T-helper 2 cell treated with Interferon-gamma antibody and Interleukin-4, amounts not matched to agents 5 μg/mL and 100 μg/mL, for 36 hours (primary cell): ENCODE measurements at regions not wholly inside any gene's neighbourhood (a gene's known extent, or its start where the extent isn't known, plus 50 kb on each side); places are given as distances from the start of the nearest gene placed in this dataset.

Experiments
- DNase-seq: peaks from one replicate; pipeline ENCODE4 v3.0.0; 2021; ENCODE audit warnings: low spot score
- H3K27ac Mint-ChIP-seq: one replicate; pipeline ENCODE4 v1.8.0; 2021; ENCODE audit warnings: mild to moderate bottlenecking, mixed read lengths
- H3K27me3 Mint-ChIP-seq: one replicate; pipeline ENCODE4 v1.8.0; 2021; ENCODE audit warnings: low read depth, mixed read lengths
- H3K36me3 Mint-ChIP-seq: one replicate; pipeline ENCODE4 v1.8.0; 2021; ENCODE audit warnings: low read depth, mixed read lengths
- H3K4me1 Mint-ChIP-seq: one replicate; pipeline ENCODE4 v1.8.0; 2021; ENCODE audit warnings: low read depth, mixed read lengths
- H3K4me3 Mint-ChIP-seq: one replicate; pipeline ENCODE4 v1.8.0; 2022; ENCODE audit warnings: mild to moderate bottlenecking, moderate library complexity, mixed read lengths
- H3K9me3 Mint-ChIP-seq: one replicate; pipeline ENCODE4 v1.8.0; 2021; ENCODE audit warnings: mixed read lengths

DNA sequence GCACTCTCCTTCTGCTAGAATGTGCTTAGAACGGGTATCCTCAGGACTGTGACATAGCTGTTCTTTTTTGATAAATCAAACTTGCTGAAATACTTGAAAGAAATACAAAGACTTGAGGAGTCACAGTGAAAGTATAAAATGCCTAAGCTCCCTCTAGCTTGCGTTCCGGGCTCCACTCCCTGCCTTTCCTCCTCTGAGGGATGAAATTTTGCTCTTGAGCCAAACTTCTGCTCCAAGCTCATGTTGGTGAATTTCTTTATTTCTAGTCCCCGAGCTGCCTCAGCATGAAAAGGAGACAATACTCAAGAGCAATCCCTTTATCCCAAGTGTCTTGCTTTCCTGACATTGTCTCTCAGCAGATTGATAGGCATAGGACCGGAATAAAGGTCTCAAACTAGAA, 499.6 kb upstream of the ADARB2 start:
- Mint-ChIP-seq H3K4me1 (no peaks in the 10 kb centered on the region), H3K36me3 (no peaks in the 10 kb centered on the region), H3K27ac (no peak overlapping the region), H3K4me3 (no peak overlapping the region), H3K27me3 (no peaks in the 10 kb centered on the region), H3K9me3 (no peaks in the 10 kb centered on the region)
- DNase-seq, result no peak

DNA sequence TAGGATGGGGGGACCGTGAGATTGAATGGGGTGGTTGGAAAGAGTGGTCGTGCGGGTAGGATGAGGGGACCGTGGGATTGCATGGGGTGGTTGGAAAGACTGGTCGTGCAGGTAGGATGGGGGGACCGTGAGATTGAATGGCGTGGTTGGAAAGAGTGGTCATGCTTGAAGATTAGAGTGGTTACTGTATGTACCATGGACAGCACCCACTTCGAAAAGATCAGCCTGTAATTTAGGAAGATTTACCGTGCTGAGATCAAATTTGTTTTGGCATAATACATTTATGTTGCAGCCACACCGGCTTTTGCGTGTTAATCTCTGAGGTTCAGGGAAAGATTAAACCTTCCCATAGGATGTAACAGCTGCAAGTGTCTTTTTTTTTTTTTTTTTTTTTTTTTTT, 495.2 kb upstream of the ADARB2 start:
- no peak overlapping the region for H3K27ac Mint-ChIP-seq
- no peaks in the 10 kb centered on the region for H3K4me1 Mint-ChIP-seq
- H3K27me3 Mint-ChIP-seq, result no peaks in the 10 kb centered on the region
- H3K36me3 Mint-ChIP-seq, result no peaks in the 10 kb centered on the region
- H3K9me3 Mint-ChIP-seq, result no peaks in the 10 kb centered on the region
- DNase-seq, result no peak
- H3K4me3 Mint-ChIP-seq, result no peak overlapping the region

DNA sequence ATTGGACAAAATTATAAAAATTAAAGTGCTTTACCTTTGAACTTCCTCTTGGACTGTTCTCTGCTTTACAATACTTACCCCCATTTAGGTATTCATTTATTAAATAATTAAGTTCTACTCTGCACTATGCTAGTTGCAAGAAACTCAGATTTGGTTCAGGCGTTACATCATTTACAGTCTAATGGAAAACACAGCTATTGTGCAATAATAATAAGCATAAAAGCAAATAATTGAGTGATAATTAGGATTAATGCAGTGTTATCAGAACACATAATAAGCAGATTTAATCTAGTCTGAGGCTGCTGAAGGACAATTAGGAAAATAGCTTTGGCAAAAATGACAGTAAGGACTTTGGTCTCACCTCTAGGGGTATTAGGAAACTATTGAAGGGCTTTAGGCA, 493.2 kb upstream of the ADARB2 start:
- no peaks in the 10 kb centered on the region for H3K27me3 Mint-ChIP-seq
- H3K9me3 Mint-ChIP-seq, result no peaks in the 10 kb centered on the region
- no peak for DNase-seq
- H3K4me1 Mint-ChIP-seq, result no peaks in the 10 kb centered on the region
- no peaks in the 10 kb centered on the region for H3K36me3 Mint-ChIP-seq
- no peak overlapping the region for H3K4me3 Mint-ChIP-seq
- H3K27ac Mint-ChIP-seq, result no peak overlapping the region

DNA sequence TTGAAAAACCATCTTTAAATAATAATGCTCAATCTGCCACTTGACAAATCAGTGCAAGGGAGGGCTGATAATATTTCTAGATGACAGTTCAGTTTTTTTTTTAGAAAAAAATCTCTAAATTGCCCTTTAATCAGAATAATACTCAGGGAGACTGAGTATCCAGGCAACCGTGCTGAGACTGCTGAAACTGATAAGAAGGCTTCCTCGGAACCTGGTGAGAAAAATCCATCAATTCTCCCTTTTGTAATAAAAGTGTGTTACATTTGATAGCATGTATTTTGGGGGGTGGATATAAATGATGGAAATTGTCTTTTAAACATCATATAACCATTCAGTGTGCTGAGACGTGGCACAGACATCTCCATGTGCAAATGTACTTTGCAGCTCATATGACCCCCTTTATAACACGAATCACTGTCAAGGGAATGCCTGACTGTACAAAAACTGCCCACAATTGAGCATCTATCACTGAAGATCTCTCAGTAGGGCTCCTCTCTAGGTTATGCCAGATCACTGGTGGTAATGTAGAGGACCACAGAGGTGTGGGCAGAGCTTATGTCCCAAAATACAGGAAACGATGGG, 491.1 kb upstream of the ADARB2 start:
- Mint-ChIP-seq H3K27ac (no peak overlapping the region), H3K9me3 (no peaks in the 10 kb centered on the region), H3K4me3 (no peak overlapping the region), H3K36me3 (no peaks in the 10 kb centered on the region), H3K4me1 (no peaks in the 10 kb centered on the region), H3K27me3 (no peaks in the 10 kb centered on the region)
- no peak for DNase-seq

DNA sequence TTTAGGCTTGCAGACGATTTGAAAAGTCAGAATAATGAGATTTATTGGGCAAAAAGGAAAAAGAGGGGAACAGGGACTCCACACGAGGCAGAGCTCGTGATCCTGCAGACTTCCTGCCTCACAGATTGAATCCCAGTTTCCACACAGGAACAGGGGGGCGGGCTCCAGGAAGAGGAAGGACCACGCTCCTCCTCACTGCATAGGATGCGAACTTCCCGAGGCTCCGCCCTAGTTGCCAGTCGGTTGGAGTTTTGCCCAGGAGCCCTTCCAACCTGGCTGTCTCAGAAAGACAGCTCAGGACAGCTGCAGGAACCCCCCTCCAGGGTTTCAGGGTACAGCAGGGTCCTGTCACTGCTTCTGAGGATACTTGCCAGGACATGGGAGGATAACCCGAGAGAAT, 488.3 kb upstream of the ADARB2 start:
- H3K4me3 Mint-ChIP-seq, result no peak overlapping the region

DNA sequence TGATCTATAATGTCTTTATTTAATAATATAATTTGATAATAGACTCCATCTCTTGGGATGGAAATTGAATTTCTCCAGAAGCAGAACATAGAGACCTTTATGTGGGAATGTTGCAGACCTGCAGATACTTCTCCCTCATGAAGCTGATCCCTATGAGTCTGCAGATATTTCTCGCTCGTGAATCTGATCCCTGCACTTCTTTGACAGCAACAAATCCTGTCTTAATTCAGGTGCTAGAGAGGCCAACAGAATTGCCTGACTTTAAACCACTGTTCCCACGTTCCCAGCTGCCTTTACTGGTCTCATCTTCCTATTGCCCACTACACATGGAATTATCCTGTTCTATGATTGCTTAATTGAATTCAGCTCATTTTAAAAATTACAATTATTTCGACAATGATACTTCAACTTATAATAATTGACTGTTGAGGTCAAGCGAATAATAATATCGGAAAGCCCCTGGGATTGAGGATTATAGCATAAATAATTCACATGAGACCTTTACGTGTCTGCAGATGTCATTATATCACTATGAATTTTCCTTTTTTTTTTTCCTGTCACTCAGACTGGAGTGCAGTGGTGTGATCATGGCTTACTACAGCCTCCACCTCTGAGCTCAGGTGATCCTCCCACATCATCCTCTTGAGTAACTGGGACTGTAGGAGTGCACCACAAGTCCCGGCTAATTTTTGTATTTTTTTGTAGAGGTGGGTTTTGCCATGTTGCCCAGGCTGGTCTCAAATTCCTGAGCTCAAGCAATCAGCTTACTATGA, 486.4 kb upstream of the ADARB2 start:
- Mint-ChIP-seq H3K4me3 (no peak overlapping the region), H3K27me3 (no peaks in the 10 kb centered on the region), H3K9me3 (no peaks in the 10 kb centered on the region), H3K36me3 (no peaks in the 10 kb centered on the region), H3K4me1 (no peaks in the 10 kb centered on the region), H3K27ac (no peak overlapping the region)
- DNase-seq, result no peak

More for the DNA sequence above, 488.3 kb upstream of the ADARB2 start:
- no peak overlapping the region for H3K27ac Mint-ChIP-seq
- H3K4me1 Mint-ChIP-seq, result no peaks in the 10 kb centered on the region
- no peaks in the 10 kb centered on the region for H3K36me3 Mint-ChIP-seq
- no peaks in the 10 kb centered on the region for H3K9me3 Mint-ChIP-seq
- DNase-seq, result no peak
- no peaks in the 10 kb centered on the region for H3K27me3 Mint-ChIP-seq

DNA sequence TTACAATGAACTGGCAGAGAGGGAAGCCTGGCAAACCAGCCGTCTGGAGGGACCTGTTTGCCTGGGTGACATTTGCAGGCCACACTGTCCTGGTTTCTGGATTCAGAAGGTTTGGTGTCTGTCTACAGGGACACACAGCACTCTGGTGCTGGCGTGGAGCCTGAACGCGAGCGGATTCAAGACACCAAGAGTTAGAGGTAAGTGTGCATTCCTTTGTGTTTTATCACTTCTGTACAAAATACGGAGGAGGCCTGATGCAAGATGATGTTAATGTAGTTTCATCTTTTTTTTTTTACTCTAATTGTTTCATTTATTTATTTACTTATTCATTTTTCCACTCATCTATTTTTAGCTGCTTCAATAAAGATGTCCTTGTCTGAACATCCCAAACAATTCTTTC, 485.3 kb upstream of the ADARB2 start:
- no peaks in the 10 kb centered on the region for H3K27me3 Mint-ChIP-seq
- no peak for DNase-seq
- H3K4me1 Mint-ChIP-seq, result no peaks in the 10 kb centered on the region
- H3K4me3 Mint-ChIP-seq, result no peak overlapping the region
- no peaks in the 10 kb centered on the region for H3K36me3 Mint-ChIP-seq
- H3K9me3 Mint-ChIP-seq, result no peaks in the 10 kb centered on the region
- H3K27ac Mint-ChIP-seq, result no peak overlapping the region

DNA sequence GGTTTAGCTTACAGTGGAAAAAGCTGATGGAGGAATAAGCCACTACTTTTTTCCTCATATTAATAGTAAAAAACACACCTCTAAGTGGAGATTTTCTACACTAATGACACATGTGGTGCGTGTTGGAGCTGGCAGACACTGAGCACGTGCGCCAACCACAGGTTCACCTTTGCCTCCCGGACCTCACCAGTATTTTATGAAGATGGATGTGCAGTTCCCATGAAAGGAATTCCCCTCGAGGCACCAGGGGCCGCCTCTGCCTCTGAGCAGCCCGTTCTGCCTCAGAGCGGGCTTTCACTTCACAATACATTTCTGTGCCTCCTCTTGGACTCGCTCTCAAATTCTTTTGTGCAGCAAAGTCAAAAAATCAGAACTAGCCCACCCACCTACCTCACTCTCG, 477.5 kb upstream of the ADARB2 start:
- H3K4me3 Mint-ChIP-seq, result no peak overlapping the region
- no peak overlapping the region for H3K27ac Mint-ChIP-seq
- DNase-seq, result no peak
- no peaks in the 10 kb centered on the region for H3K27me3 Mint-ChIP-seq
- H3K4me1 Mint-ChIP-seq, result no peaks in the 10 kb centered on the region
- no peaks in the 10 kb centered on the region for H3K9me3 Mint-ChIP-seq
- no peaks in the 10 kb centered on the region for H3K36me3 Mint-ChIP-seq

DNA sequence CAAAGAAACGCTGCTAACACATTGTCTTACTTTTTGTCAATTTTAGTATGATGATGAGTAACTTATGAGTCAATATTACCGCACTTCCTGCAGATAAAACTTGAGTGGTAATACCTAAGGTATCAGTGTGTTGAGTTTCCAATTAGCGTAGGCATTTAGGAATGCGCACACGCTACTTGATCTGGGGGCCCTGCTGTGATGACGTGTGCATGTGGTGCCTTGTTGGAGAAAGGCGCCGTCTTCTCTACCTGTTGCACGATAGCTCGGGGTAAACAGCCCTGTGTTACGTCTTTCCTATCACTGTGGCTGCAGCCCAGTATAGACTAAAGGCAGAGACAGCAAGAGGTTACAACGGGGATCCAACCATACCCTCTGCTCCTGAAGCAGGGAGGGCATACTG, 476.8 kb upstream of the ADARB2 start:
- Mint-ChIP-seq H3K27ac (no peak overlapping the region), H3K4me3 (no peak overlapping the region), H3K9me3 (no peaks in the 10 kb centered on the region), H3K36me3 (no peaks in the 10 kb centered on the region), H3K27me3 (no peaks in the 10 kb centered on the region), H3K4me1 (no peaks in the 10 kb centered on the region)
- DNase-seq, result no peak

DNA sequence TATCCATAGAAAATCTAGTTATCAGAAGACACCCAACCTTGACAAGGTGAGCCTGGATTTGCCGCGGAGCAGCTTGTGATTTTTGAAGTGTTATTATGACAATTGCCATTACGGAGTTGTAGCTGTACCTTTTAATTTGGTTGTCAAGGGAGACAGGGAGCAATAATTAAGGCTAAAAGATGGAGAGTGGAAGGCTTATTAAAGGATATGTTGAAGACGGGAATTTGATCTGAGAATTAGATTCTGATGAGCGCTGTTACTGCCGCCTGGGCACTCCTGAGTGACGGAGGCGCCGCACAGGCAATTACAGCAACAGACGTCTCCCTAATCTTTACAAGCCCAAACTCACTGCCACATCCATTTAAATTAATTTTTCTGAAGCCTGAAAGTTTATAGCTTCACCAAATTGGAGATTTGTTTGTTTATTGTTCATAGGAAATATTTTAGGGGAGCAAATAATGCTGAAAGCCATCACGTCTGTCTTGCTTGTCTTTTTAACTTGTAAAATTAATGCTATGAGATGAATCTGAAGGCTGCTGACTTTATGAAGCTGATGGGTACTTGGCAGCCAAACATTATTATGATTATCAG, 475.0 kb upstream of the ADARB2 start:
- Mint-ChIP-seq H3K27ac (no peak overlapping the region), H3K27me3 (no peaks in the 10 kb centered on the region), H3K4me3 (no peak overlapping the region), H3K36me3 (no peaks in the 10 kb centered on the region), H3K9me3 (no peaks in the 10 kb centered on the region), H3K4me1 (no peaks in the 10 kb centered on the region)
- no peak for DNase-seq

DNA sequence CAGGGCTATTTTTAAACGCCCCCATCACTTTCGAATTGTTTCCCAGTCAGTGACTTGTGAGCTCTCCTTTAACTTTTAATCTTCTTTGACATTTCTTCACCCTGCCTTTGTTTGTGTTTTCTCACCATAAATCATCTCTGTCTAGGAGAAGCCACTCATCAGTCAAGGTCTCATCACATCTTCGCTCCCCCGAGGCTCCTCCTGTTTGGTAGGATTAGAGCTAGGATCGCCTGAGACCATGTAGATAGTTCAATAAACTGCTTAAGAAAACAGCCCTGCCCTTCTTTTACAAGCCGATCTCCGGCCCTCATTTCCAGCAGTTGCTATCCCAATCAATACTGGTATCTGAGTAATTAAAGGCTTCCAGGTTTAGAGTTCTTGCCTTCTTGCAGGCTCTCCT, 472.8 kb upstream of the ADARB2 start:
- no peak overlapping the region for H3K27ac Mint-ChIP-seq
- no peaks in the 10 kb centered on the region for H3K4me1 Mint-ChIP-seq
- DNase-seq, result no peak
- H3K9me3 Mint-ChIP-seq, result no peaks in the 10 kb centered on the region
- no peaks in the 10 kb centered on the region for H3K36me3 Mint-ChIP-seq
- no peak overlapping the region for H3K4me3 Mint-ChIP-seq
- no peaks in the 10 kb centered on the region for H3K27me3 Mint-ChIP-seq

DNA sequence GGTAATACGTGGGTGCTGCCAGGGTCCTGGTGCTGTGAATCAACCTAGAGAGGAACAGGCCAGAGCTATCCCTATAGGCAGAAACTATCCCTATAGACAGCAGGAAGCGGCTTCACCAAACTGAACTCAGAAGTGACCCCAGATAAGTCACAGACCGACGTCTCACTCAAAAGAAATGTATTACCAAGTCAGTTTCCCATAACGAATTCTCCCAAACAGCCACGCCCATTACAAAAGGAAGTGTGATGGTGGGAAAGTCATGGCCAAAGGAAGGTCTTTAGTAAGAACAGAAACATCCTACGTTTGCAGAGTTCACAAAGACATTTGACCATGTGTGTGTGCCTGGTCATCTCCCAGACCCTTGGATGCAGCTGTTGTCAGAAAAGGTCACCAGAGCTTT, 470.8 kb upstream of the ADARB2 start:
- Mint-ChIP-seq H3K27me3 (no peaks in the 10 kb centered on the region), H3K36me3 (no peaks in the 10 kb centered on the region), H3K4me3 (no peak overlapping the region), H3K27ac (no peak overlapping the region), H3K4me1 (no peaks in the 10 kb centered on the region), H3K9me3 (no peaks in the 10 kb centered on the region)
- DNase-seq, result no peak

DNA sequence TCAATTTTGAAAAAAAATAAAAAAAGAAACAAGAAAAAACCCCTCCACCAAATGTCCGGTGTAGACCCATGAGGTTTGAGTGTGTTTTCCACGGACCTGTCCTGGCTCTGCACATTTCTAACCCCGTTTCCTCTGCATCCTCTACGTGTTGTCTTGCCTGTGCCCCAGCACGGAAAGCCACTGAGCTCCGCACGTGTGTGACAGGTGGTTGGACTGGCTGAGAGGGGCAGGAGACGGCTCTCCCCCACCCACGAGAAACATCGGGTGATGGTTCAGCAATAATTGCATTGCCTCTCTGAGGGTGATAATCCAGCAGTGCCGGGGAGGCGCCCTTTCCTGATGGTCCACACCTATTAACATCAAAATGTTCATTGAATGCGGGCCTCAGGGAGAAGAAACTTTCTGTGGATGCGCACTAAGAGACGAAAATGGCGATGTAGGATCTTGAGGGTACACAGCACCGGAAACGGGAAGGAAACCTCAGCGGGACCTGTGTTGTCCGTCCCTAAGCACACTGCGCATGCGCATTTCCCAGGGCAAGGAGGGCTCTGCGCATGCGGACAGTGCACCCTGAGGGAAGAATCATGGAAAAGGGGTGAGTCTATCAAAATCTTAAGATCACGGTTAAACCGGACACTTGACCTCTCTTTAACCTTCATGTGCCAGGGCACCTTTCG, 470.1 kb upstream of the ADARB2 start:
- Mint-ChIP-seq H3K4me1 (no peaks in the 10 kb centered on the region), H3K36me3 (no peaks in the 10 kb centered on the region), H3K4me3 (no peak overlapping the region), H3K27ac (no peak overlapping the region), H3K27me3 (no peaks in the 10 kb centered on the region), H3K9me3 (no peaks in the 10 kb centered on the region)
- no peak for DNase-seq

DNA sequence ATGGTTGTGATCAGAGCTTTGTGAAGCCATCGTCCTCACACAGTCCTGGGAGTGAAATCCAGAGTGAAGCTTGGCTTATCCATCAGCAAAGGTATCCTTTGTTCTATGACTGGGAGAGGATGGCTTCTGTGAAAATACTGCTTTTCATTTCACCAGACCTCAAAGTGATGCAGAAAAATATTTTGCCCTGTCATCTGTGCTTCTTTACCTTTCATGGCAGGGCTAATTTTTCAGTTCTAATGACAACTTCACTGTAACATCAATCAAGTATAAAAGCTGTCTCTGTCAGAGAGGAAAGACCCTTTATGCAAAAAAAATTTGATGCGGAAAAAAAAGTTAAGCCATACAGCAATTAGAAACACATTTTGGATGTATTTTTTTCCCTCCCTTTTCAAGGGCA, 468.1 kb upstream of the ADARB2 start:
- no peak overlapping the region for H3K27ac Mint-ChIP-seq
- H3K4me3 Mint-ChIP-seq, result no peak overlapping the region
- no peak for DNase-seq
- no peaks in the 10 kb centered on the region for H3K4me1 Mint-ChIP-seq
- no peaks in the 10 kb centered on the region for H3K36me3 Mint-ChIP-seq
- H3K9me3 Mint-ChIP-seq, result no peaks in the 10 kb centered on the region
- H3K27me3 Mint-ChIP-seq, result no peaks in the 10 kb centered on the region
